Vagina (tissue), 2 donors: ENCODE measurements at regions not wholly inside any gene's neighbourhood (a gene's known extent, or its start where the extent isn't known, plus 50 kb on each side); places are given as distances from the start of the nearest gene placed in this dataset.

Experiments used
- DNase-seq, 2 donors: peaks; one replicate each; pipeline ENCODE4 v3.0.0-alpha.2; 2017; ENCODE audit errors: extremely low spot score in 2 of 2
- H3K27ac ChIP-seq: fragments of 200-600 bp; sonication (generic); one replicate; pipeline ENCODE4 v1.5.1; 2019
- H3K27me3 ChIP-seq: fragments of 200-600 bp; sonication (generic); one replicate; pipeline ENCODE4 v1.5.1; 2019
- H3K36me3 ChIP-seq, 2 donors: fragments of 200-600 bp; sonication (generic); one replicate each; pipeline ENCODE4 v1.5.1; 2017 to 2019
- H3K4me1 ChIP-seq: fragments of 200-600 bp; sonication (generic); one replicate; pipeline ENCODE4 v1.5.1; 2019
- H3K4me3 ChIP-seq, 2 donors: fragments of 200-600 bp; sonication (generic); 1 replicate in 1 of 2; 2 replicates in 1 of 2; pipeline ENCODE4 v1.5.1; 2016 to 2019
- H3K9me3 ChIP-seq: fragments of 200-600 bp; sonication (generic); one replicate; pipeline ENCODE4 v1.5.1; 2019
- CTCF ChIP-seq, 3 experiments: fragments of 450-650 bp in 2 of 3; fragments of 200-600 bp in 1 of 3; sonication (generic) in 1 of 3; IDR thresholded peaks; one replicate each; pipeline ENCODE4 v1.5.1; 2017 to 2019; ENCODE audit warnings: antibody characterized with exemption in 3 of 3, mild to moderate bottlenecking in 2 of 3, moderate library complexity in 2 of 3
- POLR2A ChIP-seq, 2 donors: fragments of 450-650 bp; IDR thresholded peaks; one replicate each; pipeline ENCODE4 v1.6.1; 2017; ENCODE audit warnings: antibody characterized with exemption in 2 of 2, mild to moderate bottlenecking in 2 of 2, moderate library complexity in 2 of 2
- POLR2AphosphoS5 ChIP-seq, 2 donors: sonication (generic); formaldehyde crosslinking; IDR thresholded peaks; one replicate each; pipeline ENCODE4 v1.9.0; 2017; ENCODE audit warnings: antibody characterized with exemption in 2 of 2, mild to moderate bottlenecking in 2 of 2, low read depth in 1 of 2; ENCODE audit not compliant: insufficient read depth in 1 of 2
- intact Hi-C: fragments of 100-400 bp; cut with DNase I; formaldehyde crosslinking; loops from one replicate; pipeline ENCODE4 v1.15.1; 2023

- TF ChIP-seq POLR2A (IDR thresholded peaks at IDR 0.05), result no peak
- no peak for TF ChIP-seq CTCF (IDR thresholded peaks at IDR 0.05)
- TF ChIP-seq POLR2AphosphoS5 (IDR thresholded peaks at IDR 0.05; ENCODE audit: insufficient read depth in 1 of 2, low read depth in 1 of 2), result no peak
- Histone ChIP-seq H3K27me3 (no peaks in the 10 kb centered on the region), H3K9me3 (no peaks in the 10 kb centered on the region), H3K4me3 (no peak overlapping the region), H3K4me1 (no peaks in the 10 kb centered on the region), H3K36me3 (no peaks in the 10 kb centered on the region), H3K27ac (no peak overlapping the region)
- DNase-seq, result no peak
- intact Hi-C loops, result no loop called here
These were observed 200.3 kb upstream of the SLC39A10 start for GRCh38 chr2:195456771-195457170.

- Histone ChIP-seq H3K27me3 (no peaks in the 10 kb centered on the region), H3K36me3 (no peaks in the 10 kb centered on the region), H3K27ac (no peak overlapping the region), H3K4me1 (no peaks in the 10 kb centered on the region), H3K9me3 (no peaks in the 10 kb centered on the region), H3K4me3 (no peak overlapping the region)
- DNase-seq, result no peak
- intact Hi-C loops, result no loop called here
- TF ChIP-seq CTCF (IDR thresholded peaks at IDR 0.05), result no peak
- TF ChIP-seq POLR2A (IDR thresholded peaks at IDR 0.05), result no peak
- TF ChIP-seq POLR2AphosphoS5 (IDR thresholded peaks at IDR 0.05; ENCODE audit: insufficient read depth in 1 of 2, low read depth in 1 of 2), result no peak
These were observed 205.9 kb upstream of the SLC39A10 start for GRCh38 chr2:195451160-195451559.

GRCh38 chr2:195450552-195451113 lies 206.4 kb upstream of the SLC39A10 start:
- H3K36me3 ChIP-seq, result no peaks in the 10 kb centered on the region
- TF ChIP-seq POLR2A (IDR thresholded peaks at IDR 0.05) (no peak), POLR2AphosphoS5 (IDR thresholded peaks at IDR 0.05; ENCODE audit: insufficient read depth in 1 of 2, low read depth in 1 of 2) (no peak), CTCF (IDR thresholded peaks at IDR 0.05) (no peak)
- DNase-seq, result no peak
- no peak overlapping the region for H3K4me3 ChIP-seq
- H3K27me3 ChIP-seq, result no peaks in the 10 kb centered on the region
- H3K27ac ChIP-seq, result no peak overlapping the region
- H3K9me3 ChIP-seq, result no peaks in the 10 kb centered on the region
- H3K4me1 ChIP-seq, result no peaks in the 10 kb centered on the region
- intact Hi-C loops, result no loop called here

- intact Hi-C loops, result no loop called here
- no peak for TF ChIP-seq POLR2A (IDR thresholded peaks at IDR 0.05)
- no peak for TF ChIP-seq POLR2AphosphoS5 (IDR thresholded peaks at IDR 0.05; ENCODE audit: insufficient read depth in 1 of 2, low read depth in 1 of 2)
- TF ChIP-seq CTCF (IDR thresholded peaks at IDR 0.05), result no peak
- no peak for DNase-seq
- no peak overlapping the region for H3K27ac ChIP-seq
- no peaks in the 10 kb centered on the region for H3K27me3 ChIP-seq
- H3K36me3 ChIP-seq, result no peaks in the 10 kb centered on the region
- H3K4me3 ChIP-seq, result no peak overlapping the region
- H3K9me3 ChIP-seq, result no peaks in the 10 kb centered on the region
- no peaks in the 10 kb centered on the region for H3K4me1 ChIP-seq
These were observed 209.6 kb upstream of the SLC39A10 start for GRCh38 chr2:195447323-195447975.

GRCh38 chr2:195445639-195446038 lies 211.4 kb upstream of the SLC39A10 start:
- TF ChIP-seq POLR2AphosphoS5 (IDR thresholded peaks at IDR 0.05; ENCODE audit: insufficient read depth in 1 of 2, low read depth in 1 of 2), result no peak
- no peak for TF ChIP-seq CTCF (IDR thresholded peaks at IDR 0.05)
- TF ChIP-seq POLR2A (IDR thresholded peaks at IDR 0.05), result no peak
- no peaks in the 10 kb centered on the region for H3K4me1 ChIP-seq
- DNase-seq, result no peak
- intact Hi-C loops, result no loop called here
- H3K9me3 ChIP-seq, result no peaks in the 10 kb centered on the region
- H3K27me3 ChIP-seq, result no peaks in the 10 kb centered on the region
- no peaks in the 10 kb centered on the region for H3K36me3 ChIP-seq
- H3K27ac ChIP-seq, result no peak overlapping the region
- H3K4me3 ChIP-seq, result no peak overlapping the region
